ENCODE measurements at regions not wholly inside any gene's neighbourhood (a gene's known extent, or its start where the extent isn't known, plus 50 kb on each side); places are given as distances from the start of the nearest gene placed in this dataset.

GRCh38 chr13:106373304-106373988 lies 162.0 kb downstream of the EFNB2 start:
- TF ChIP-seq, protein P1, sequence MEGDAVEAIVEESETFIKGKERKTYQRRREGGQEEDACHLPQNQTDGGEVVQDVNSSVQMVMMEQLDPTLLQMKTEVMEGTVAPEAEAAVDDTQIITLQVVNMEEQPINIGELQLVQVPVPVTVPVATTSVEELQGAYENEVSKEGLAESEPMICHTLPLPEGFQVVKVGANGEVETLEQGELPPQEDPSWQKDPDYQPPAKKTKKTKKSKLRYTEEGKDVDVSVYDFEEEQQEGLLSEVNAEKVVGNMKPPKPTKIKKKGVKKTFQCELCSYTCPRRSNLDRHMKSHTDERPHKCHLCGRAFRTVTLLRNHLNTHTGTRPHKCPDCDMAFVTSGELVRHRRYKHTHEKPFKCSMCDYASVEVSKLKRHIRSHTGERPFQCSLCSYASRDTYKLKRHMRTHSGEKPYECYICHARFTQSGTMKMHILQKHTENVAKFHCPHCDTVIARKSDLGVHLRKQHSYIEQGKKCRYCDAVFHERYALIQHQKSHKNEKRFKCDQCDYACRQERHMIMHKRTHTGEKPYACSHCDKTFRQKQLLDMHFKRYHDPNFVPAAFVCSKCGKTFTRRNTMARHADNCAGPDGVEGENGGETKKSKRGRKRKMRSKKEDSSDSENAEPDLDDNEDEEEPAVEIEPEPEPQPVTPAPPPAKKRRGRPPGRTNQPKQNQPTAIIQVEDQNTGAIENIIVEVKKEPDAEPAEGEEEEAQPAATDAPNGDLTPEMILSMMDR (IDR thresholded peaks at IDR 0.05; ENCODE audit: control insufficient read depth, insufficient read depth, low read depth, low read length, missing control alignments) = no peak
- no peak for DNase-seq (ENCODE audit: low read depth)
- H3K4me3 ChIP-seq (ENCODE audit: control insufficient read depth, low read depth, low read length) = no peak overlapping the region

- peak; percentile 76 for DNase-seq (ENCODE audit: low read depth)
- no peak overlapping the region for H3K4me3 ChIP-seq (ENCODE audit: control insufficient read depth, low read depth, low read length)
- TF ChIP-seq, protein P1 (IDR thresholded peaks at IDR 0.05; ENCODE audit: control insufficient read depth, insufficient read depth, low read depth, low read length, missing control alignments) = no peak
These were observed 163.0 kb downstream of the EFNB2 start for GRCh38 chr13:106372199-106373155.

DNA sequence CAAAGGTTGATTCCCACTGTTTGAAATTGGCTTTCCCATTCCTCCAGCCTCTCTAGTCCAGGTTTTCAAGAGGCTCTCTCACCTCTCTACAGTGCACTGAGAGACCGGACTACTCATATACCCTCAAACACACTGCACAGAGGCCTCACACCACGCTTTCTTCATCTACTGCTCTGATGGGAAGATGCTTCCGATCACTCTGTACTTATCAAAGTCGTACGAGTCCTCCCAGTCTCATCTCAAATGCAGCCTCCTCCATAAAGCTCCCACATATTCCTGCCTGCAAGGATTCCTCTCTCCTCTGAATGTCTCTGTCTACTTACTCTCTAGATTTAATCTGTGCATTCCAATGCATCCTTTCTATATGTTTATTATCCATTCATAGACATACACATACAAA lies 164.4 kb downstream of the EFNB2 start:
- no peak for DNase-seq (ENCODE audit: low read depth)
- TF ChIP-seq, protein P1 (IDR thresholded peaks at IDR 0.05; ENCODE audit: control insufficient read depth, insufficient read depth, low read depth, low read length, missing control alignments) = no peak
- H3K4me3 ChIP-seq (ENCODE audit: control insufficient read depth, low read depth, low read length) = no peak overlapping the region

DNA sequence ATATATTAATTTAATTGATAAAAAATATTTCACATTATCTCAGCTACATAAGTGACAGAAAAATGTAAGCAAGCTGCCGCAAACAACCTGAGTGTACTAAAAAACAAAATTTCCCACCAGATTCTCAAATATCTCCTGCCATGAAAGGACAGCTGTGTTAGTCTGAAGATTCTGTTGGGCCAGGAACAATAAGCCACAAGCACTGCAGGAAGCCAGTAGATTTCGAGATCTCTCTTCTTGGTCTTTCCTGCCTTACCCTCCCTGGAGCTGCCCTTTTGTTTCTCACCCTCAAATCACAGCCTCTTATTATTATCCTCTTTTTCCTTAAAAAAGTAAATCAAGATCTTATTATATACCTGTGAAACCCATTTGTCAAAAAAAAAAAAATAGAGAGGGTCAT lies 165.6 kb downstream of the EFNB2 start:
- TF ChIP-seq, protein P1 (IDR thresholded peaks at IDR 0.05; ENCODE audit: control insufficient read depth, insufficient read depth, low read depth, low read length, missing control alignments) = no peak
- H3K4me3 ChIP-seq (ENCODE audit: control insufficient read depth, low read depth, low read length) = no peak overlapping the region
- DNase-seq (ENCODE audit: low read depth) = no peak

GRCh38 chr13:106369091-106369490 lies 166.4 kb downstream of the EFNB2 start:
- TF ChIP-seq, protein P1 (IDR thresholded peaks at IDR 0.05; ENCODE audit: control insufficient read depth, insufficient read depth, low read depth, low read length, missing control alignments) = no peak
- DNase-seq (ENCODE audit: low read depth) = no peak
- no peak overlapping the region for H3K4me3 ChIP-seq (ENCODE audit: control insufficient read depth, low read depth, low read length)

GRCh38 chr13:106367361-106367971 lies 168.0 kb downstream of the EFNB2 start:
- H3K4me3 ChIP-seq (ENCODE audit: control insufficient read depth, low read depth, low read length) = no peak overlapping the region
- TF ChIP-seq, protein P1 (IDR thresholded peaks at IDR 0.05; ENCODE audit: control insufficient read depth, insufficient read depth, low read depth, low read length, missing control alignments) = no peak
- DNase-seq (ENCODE audit: low read depth) = no peak

Measured in AG09309 (cell line).